HG03378 (cell line): ENCODE measurements at regions not wholly inside any gene's neighbourhood (a gene's known extent, or its start where the extent isn't known, plus 50 kb on each side); places are given as distances from the start of the nearest gene placed in this dataset.
"Not testable (repeated sequence)": the region's sequence is repeated elsewhere in the genome, so short reads cannot be mapped to it uniquely, and the experiment has no call there.

Experiments used
- ATAC-seq: cut with Tn5 transposase; IDR thresholded peaks from one replicate; pipeline ENCODE4 v1.9.1; 2021; ENCODE audit warnings: mild to moderate bottlenecking, moderate library complexity; ENCODE audit not compliant: unreplicated experiment

DNA sequence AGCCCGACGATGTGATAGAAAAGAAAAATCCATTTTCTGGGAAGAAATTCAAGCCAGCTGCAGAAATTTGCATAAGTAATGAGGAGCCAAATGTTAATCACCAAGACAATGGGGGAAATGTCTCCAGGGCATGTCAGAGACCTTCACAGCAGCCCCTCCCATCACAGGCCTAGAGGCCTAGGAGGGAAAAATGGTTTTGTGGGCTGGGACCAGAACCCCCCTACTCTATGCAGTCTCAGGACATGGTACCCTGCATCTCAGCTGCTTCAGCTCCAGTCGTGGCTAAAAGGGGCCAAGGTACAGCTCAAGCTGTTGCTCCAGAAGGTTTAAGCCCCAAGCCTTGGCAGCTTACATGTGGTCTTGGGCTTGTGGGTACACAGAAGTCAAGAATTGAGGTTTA is 155.5 kb upstream of the FOXQ1 start:
- not testable (repeated sequence) for ATAC-seq

DNA sequence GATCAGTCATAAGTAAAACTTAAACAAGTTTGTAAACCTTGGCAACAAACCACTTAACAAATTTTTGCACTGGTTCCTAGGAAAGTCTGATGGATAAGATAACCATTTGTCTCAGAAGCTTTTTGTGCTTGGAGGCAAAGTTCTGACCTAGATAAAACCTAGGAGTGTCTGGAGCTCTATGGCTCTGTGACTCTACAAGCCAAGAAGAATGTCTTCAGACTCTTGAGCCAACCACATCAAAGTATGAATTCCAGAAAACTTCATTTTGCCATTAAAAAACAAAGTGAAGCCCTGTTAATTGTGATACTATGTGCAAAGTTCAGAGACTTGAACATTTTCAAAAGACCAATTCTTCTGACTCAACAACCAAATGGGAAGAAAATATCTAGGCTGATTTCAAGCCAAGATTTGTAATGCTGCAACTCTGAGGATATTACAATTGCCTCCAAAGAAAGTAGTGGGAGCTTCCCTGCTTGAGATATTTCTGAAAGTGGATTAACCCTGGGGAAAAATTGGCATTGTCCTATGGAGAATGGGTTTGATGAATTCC is 158.1 kb upstream of the FOXQ1 start:
- ATAC-seq, result no peak

DNA sequence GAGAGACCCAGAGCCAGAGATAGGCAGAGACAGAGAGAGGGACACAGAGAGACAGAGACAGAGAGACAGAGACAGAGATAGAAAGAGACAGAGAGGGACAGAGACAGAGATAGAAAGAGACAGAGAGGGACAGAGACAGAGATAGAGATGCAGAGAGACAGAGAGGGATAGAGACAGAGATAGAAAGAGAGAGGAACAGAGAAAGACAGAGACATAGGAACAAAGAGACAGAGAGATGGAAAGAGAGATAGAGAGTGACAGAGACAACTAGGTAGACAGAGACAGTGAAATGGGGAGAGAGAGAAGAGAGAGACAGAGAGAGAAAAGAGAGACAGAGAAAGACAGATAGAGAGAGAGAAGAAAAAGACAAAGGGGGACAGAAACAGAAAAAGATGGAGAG is 165.4 kb upstream of the FOXQ1 start:
- no peak for ATAC-seq

DNA sequence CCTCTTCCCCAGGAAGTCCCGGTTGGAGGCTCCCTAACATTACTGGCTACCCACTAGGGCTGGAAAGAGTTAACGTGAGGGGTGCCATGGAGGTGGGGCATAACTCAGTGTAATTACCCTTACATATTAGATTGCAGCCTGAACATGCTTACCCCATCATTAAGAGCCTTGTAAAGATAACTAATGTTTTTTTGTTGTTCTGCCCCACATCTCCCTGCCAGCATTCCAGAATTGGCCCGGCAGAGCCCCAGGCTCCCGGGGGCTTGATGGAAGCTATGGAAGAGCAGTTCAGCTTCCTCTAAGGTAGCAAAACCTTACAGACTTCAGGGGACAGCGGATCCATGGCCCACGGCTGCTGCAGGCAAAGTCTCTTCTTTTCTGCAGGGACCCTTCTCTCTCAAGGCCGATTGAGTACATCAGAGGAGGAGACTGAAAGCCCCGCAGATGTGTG is 166.1 kb upstream of the FOXQ1 start:
- no peak for ATAC-seq

DNA sequence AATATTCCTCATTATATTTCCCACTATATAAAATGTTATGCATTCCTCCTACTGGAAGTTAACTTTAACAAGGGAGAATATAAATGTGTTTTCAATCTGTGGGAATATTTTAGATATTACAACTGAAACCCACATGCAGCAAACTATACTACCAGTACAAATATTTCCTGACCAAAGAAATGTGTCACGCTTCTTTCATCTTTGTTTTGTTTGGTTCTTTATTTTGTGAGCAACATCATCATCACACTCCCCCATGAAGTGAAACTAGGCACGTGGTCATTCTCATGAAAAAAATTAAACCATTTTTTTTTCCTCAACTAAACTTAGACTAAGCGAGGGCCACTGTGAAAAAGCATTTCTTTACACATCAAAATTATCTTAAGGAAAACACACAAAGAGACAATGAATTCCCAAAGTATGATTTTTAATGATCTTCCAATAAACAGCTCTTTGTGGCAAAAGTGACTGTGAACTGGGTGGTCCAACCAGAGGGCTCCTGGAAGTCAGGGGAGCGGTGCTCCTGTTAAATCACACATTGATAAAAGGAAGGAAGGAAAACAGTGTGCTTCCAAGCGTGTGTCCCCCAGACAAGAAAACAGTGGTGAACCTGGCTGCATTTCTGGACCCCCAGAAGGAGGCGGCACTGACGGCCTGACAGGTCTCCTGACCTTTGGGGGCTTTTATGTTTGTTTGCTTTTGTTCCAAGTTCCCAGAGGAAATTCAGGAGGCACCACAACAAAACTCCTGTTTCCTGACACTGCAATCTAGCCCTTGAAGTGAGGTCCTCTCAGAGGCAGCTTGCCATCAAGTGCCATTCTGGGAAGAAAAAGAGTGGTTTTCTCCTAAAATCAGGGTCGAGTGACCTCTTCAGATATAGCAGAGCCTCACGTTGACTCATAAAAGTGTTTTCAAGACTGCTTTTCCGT is 166.8 kb upstream of the FOXQ1 start:
- no peak for ATAC-seq

DNA sequence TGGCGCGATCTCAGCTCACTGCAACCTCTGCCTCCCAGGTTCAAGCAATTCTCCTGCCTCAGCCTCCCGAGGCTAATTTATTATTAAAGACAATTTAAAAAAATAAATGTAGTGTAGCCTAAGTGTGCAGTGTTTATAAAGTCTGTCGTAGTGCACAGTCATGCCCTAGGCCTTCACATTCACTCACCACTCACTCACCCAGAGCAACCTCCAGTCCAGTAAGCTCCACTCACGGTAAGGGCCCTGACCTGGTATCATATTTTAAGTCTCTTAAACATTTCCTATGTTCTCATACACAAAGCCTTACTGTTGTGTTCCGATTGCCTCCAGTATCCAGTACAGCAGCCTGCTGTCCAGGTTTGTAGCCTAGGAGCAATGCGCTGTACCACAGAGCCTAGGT is 168.2 kb upstream of the FOXQ1 start:
- no peak for ATAC-seq

DNA sequence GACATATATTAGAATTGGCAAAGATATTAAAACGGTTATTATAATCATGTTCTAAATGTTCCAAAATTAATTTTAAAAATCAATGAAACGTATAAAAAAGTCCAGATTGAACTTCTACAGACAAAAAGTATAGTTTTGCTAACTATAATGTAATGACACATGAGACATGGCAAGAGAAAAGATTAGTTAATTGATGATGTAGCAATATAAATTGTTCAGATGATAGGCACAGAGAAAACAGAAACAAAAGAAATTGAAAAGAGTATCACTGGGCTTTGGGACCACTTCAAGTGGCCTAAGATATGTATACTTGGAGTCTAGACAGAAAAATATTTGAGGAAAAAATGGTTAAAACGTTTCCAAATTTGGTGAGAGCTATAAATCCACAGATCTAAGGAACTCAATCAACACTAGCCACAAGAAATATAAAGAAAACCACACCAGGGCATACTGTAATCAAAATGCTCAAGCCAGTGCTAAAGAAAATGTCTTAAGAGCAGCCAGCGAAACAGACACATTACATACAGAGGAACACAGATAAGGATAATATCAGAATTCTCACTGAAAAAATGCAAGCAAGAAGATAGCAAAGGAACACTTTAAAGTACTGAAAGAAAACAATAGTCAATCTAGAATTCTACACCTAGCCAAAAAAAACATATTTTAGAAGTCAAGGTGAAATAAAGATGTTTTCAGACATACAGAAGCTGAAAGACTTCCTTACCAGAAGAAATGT is 172.6 kb upstream of the FOXQ1 start:
- no peak for ATAC-seq

DNA sequence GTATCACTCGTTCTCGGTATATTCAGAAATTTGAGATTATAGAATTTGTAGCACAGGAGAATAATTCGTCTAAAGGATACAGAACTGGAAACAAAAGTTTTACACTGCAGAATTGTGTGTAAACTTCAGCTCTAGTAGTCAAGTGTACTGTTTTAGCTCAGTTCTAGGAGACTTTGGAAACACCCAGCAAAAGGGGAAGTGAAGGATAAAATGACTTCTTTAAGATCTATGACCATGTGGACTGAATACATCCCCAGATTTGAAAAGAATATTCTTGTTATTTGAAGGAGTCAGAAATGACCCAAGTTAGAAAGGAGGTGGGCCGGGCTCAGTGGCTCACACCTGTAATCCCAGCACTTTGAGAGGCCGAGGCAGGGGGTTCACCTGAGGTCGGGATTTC is 174.0 kb upstream of the FOXQ1 start:
- no peak for ATAC-seq

DNA sequence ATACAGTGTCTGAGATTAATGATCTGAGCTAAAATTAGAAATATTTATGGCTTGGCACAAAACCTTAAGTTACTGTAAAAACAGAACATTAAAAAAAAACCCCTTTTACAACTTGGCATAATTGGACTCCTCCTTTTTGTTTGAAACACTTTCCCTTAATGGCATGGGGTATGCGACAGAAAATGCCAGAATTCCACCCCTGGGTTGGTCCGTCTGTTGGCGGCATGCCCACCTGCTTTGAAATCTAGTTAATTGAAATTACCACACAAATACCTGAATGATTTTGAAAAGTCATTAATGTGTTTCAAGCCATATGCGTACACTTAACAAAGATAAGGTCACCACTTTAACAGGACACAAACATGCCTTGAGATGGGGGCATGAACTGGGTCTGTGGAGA is 175.1 kb upstream of the FOXQ1 start:
- ATAC-seq, result no peak

DNA sequence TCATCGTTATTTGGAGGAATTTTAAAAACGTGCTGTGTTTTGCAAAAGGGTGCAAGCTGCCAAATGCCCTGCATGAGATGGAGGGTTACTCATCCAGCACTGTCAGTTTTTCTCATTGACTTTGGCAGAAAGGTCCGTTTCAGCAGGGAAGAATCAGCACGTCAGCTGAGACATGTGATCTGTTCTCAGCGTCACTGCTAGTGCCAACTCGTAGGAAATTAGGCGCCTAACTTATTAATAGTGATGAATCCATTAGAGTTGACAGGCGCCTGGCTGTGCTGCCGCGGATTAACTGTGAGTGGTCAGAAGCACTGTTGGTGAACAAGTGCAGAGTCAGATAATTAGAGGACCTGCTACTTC is 175.5 kb upstream of the FOXQ1 start:
- ATAC-seq, result no peak

DNA sequence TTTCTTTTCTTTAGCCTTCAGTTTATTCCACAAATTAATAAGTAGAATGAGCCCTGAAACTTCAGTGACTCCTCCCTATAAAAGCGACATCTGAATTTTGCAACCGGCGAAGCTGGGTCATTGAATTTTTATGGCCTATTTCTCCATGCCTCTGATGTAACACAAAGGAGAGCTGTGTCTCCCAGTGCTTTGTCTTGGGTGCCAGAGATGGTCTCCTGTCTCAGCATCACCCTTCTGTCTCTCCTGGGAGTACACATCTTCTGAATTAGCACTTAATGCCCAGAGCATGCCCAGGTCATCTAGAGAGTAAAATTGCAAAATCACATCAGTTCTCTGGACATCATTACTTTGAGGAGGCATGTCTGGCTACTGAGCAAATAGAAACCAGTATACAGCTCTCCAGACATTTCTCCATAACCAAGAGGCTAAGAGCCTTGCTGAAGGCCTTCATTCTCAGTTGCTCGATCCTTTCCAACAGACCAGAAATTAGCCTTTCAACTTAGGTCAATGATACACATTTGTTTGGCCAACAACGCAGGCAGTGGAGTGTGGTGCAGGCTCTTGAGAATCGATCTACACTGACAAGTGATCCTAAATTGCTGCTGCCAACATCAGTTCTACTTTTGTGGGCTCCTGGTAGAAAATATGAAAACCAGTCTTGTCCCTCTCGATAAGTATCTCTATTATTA is 176.0 kb upstream of the FOXQ1 start:
- ATAC-seq, result no peak

DNA sequence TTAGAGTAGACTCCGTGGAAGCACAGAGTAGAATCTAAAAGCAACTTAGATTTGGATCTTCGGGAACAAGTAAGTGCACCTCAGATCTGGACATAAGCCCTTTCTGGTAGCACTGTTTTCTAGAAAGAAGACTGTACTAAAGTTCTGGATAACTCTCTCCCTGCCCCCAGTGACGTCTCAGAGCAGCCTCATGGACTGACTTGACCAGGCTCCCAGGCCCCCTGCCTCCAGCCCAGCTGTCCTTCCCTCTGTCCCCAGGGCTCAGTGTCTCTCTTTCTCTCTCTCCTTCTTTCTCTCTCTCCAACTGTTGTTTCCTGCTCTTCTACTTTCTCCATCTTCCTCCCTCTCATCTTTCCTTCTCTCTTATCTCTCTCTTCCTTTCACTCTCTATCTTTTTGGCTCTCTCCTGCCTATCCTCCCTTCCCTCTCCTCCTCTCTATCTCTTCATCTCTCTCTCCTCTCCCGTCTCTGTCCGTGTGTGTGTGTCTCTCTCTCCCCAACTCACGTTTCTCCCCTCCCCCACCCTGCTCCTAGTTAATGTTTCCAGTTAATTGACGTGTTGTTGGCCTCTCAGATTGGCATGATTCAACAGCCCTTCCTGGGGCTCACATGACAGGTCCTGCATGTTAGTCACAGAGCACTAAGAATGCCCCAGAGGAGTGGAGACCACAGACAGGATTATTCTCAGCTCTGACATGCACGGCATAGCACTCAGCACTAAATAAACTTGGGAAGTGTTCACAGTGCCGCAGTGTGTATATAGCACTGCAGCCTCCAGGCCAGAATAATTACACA is 180.4 kb upstream of the FOXQ1 start:
- ATAC-seq, result no peak

DNA sequence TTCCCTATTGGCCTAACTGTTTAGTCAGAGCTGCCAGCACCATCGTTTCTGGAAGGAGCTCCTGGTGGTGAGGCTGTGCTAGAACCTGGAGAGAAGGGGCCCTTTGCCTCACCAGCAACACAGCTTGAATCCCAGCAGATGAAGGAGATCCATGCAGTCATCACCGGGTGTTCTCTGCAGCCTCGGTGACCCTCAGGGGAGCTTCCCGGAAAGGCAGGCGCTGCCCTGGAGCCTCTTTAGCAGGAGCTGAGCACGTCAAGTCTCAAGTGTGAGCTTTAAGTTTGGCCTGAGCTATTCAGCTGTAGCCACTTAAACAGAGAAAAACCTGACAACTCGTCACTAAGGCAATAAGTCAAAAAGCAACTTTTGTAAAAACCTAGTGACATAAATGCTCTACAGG is 181.2 kb upstream of the FOXQ1 start:
- no peak for ATAC-seq

DNA sequence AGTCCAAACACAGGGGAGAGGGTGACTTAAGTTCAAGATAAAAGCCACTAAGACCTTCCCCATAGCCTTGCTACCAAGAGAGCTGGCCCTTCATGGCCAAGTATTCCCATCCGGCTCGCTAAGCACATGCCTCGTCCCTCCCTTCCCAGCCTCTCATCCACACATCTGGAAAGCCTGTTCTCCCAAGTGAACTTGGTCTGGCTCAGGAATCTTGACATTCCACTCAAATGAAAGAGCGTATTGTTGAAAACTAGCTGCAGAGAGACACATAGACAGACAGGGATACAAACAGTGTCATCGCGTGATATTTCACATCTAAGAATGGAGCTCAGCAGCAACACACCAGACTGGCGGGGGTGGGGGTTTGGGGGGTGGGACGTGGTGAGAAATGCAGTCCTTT is 182.8 kb upstream of the FOXQ1 start:
- ATAC-seq, result no peak

DNA sequence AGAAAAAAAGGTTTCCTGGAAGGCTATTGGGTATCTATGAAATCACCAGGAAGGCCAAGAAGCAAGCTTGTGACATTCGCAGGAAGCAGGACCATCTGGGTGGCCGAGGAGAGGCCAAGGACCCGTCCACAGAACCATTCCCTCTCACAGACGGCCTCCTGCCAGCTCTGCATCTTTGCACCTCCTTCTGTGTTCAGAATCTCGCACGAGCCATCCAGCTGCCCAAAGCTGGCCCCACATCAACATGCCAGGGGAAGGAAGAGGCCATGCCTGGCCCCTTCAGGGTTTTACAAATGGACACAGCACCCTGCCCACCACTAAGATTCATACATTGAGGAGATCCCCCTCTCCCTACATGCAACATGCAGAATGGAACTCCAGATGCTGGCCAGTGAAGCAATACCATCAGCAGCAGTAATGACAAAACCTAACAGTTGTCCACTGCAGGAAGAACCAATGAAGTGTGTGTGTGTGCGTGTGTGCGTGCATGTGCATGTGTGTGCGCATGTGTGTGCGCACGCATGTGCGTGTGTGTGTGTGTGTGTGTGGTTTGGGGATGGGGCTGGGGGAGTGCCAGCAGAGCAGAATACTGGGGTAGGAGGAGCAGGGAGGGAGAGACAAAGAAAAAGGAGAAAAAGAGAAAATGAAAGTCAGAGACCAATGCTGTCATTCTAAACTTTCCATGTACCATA is 184.2 kb upstream of the FOXQ1 start:
- ATAC-seq, result no peak

DNA sequence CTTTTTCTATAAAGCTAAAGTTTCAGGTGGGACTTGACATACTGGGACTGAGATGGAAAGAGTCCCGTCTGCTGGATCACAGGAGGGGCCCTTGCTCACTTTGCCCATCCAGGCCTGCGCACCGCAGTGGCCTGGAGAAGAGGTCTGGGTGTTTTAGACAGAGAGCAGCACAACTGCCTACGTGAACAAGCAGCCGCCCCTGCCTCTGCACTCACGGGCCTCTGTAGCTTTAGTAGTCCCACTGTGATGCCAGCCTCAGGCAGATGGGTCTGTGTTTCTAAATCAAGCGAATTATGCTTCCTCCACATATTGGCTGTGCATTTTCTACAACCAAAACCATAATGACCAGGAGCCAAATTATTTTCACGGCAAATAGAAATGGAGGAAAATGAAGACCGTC is 184.8 kb upstream of the FOXQ1 start:
- ATAC-seq, result no peak

DNA sequence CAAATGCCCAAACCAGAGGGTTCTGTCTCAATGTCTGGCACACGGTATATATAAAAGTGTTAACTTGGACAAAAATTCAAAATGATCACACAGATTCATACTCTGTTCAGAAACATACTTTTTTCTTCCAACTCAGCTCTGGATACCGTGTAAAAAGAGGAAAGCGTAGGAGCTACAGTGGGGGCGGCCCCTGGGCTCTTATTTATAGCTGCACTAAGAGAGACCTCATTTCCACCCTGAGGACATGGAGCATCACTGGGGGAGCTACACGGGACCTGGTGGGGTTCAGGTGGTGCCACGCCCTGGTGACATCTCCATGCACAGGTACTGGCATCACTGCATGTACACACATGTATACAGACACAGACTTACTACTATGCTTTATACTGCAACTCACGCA is 185.9 kb upstream of the FOXQ1 start:
- no peak for ATAC-seq

DNA sequence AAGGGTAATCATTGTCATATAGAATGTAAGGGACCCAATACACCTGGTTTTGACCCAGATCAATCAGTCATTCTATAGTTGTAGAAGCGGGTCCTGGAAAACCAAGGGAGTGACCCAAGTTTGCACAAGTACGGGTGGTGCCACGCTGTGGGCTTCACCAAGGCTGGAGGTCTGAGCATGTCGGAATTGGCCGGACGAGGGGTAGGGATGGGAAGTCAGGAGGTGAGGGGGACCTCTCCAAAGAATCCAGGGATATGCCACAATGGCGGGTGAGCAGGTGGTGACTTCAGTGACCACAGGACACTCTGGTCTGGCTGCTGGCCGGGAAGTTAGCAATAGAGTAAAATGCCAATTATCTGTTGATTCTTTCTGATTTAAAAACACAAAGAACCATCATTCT is 186.6 kb upstream of the FOXQ1 start:
- no peak for ATAC-seq

DNA sequence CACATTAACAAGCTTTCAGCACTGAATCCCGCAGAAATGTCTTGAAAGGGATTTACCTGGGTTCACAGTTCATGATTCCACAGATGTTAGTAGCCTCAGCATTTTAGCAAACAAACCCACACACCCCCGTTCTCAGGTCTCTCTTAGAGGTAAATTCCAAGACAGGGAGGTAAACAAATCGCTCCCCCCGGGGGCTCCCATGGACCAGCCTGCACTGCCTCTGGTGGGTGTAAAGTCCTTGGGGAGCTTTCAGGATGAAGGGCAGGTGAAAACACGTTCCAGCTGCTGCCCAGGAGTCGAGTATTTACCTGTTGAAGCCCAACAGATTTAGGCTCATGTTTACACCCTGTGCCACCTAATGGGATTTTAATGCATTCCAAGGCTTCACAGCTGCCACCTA is 187.0 kb upstream of the FOXQ1 start:
- ATAC-seq, result no peak
